SKM-1 (cell line): ENCODE measurements at regions not wholly inside any gene's neighbourhood (a gene's known extent, or its start where the extent isn't known, plus 50 kb on each side); places are given as distances from the start of the nearest gene placed in this dataset.

ENCODE experiments used
- DNase-seq: peaks from one replicate; lab custom pipeline; 2025; ENCODE audit not compliant: unreplicated experiment; lab: John Stamatoyannopoulos, UW

GRCh38 chr10:131424836-131425491 is 113.4 kb upstream of the TCERG1L start:
- no peak for DNase-seq

GRCh38 chr10:131425752-131426533 is 114.4 kb upstream of the TCERG1L start:
- DNase-seq: no peak

GRCh38 chr10:131426534-131426898 is 115.0 kb upstream of the TCERG1L start:
- DNase-seq: no peak

GRCh38 chr10:131427281-131427680 is 115.8 kb upstream of the TCERG1L start:
- no peak for DNase-seq

GRCh38 chr10:131427901-131428300 is 116.4 kb upstream of the TCERG1L start:
- no peak for DNase-seq

GRCh38 chr10:131429141-131429540 is 117.6 kb upstream of the TCERG1L start:
- no peak for DNase-seq

- no peak for DNase-seq
Observed at GRCh38 chr10:131429942-131430341, 118.4 kb upstream of the TCERG1L start.

GRCh38 chr10:131430716-131431412 is 119.3 kb upstream of the TCERG1L start:
- no peak for DNase-seq

- DNase-seq: no peak
Observed at GRCh38 chr10:131431533-131431932, 120.0 kb upstream of the TCERG1L start.

GRCh38 chr10:131431978-131432690 is 120.6 kb upstream of the TCERG1L start:
- no peak for DNase-seq

- DNase-seq: no peak
Observed at GRCh38 chr10:131433568-131433967, 122.0 kb upstream of the TCERG1L start.

- no peak for DNase-seq
Observed at GRCh38 chr10:131435232-131435631, 123.7 kb upstream of the TCERG1L start.

GRCh38 chr10:131435760-131436457 is 124.4 kb upstream of the TCERG1L start:
- DNase-seq: no peak

- no peak for DNase-seq
Observed at GRCh38 chr10:131436458-131436857, 124.9 kb upstream of the TCERG1L start.

GRCh38 chr10:131437556-131438475 is 126.3 kb upstream of the TCERG1L start:
- no peak for DNase-seq

GRCh38 chr10:131438665-131439064 is 127.1 kb upstream of the TCERG1L start:
- no peak for DNase-seq

- DNase-seq: no peak
Observed at GRCh38 chr10:131439705-131440104, 128.2 kb upstream of the TCERG1L start.

- no peak for DNase-seq
Observed at GRCh38 chr10:131440405-131441360, 129.2 kb upstream of the TCERG1L start.

GRCh38 chr10:131442271-131442670 is 130.8 kb upstream of the TCERG1L start:
- DNase-seq: no peak
